Endodermal cell (in vitro differentiated cells): ENCODE measurements at regions not wholly inside any gene's neighbourhood (a gene's known extent, or its start where the extent isn't known, plus 50 kb on each side); places are given as distances from the start of the nearest gene placed in this dataset.

Experiments used
- DNase-seq: peaks from one replicate; pipeline ENCODE4 v3.0.0-alpha.2; 2017
- H3K27ac ChIP-seq: 2 replicates; pipeline ENCODE4 v1.5.1; 2013; ENCODE audit warnings: mild to moderate bottlenecking, low read depth, low read length, moderate library complexity
- H3K27me3 ChIP-seq: 2 replicates; pipeline ENCODE4 v1.6.1; 2013; ENCODE audit warnings: mild to moderate bottlenecking, low read length, moderate library complexity; ENCODE audit not compliant: insufficient read depth, control insufficient read depth, poor library complexity, severe bottlenecking
- H3K36me3 ChIP-seq: 2 replicates; pipeline ENCODE4 v1.7.0; 2013; ENCODE audit warnings: mild to moderate bottlenecking, low read length, moderate library complexity; ENCODE audit not compliant: control insufficient read depth, insufficient read depth
- H3K4me1 ChIP-seq: one replicate; pipeline ENCODE4 v1.7.0; 2013; ENCODE audit warnings: low read length; ENCODE audit not compliant: control insufficient read depth, insufficient read depth
- H3K4me3 ChIP-seq: 2 replicates; pipeline ENCODE4 v1.5.1; 2013; ENCODE audit warnings: mild to moderate bottlenecking, low read length, moderate library complexity
- H3K9ac ChIP-seq: 2 replicates; pipeline ENCODE4 v1.6.1; 2013; ENCODE audit warnings: mild to moderate bottlenecking, low read length, moderate library complexity; ENCODE audit not compliant: poor library complexity, severe bottlenecking; ENCODE audit errors: extremely low read depth
- H3K9me3 ChIP-seq: 2 replicates; pipeline ENCODE4 v1.6.1; 2013; ENCODE audit warnings: mild to moderate bottlenecking, low read length, moderate library complexity; ENCODE audit not compliant: control insufficient read depth
- H3K27ac Mint-ChIP-seq: 2 replicates; pipeline ENCODE4 v1.8.0; 2020; ENCODE audit warnings: mixed read lengths
- H3K27me3 Mint-ChIP-seq: 2 replicates; pipeline ENCODE4 v1.8.0; 2021; ENCODE audit warnings: mild to moderate bottlenecking, mixed read lengths; ENCODE audit not compliant: insufficient read depth
- H3K36me3 Mint-ChIP-seq: 2 replicates; pipeline ENCODE4 v1.8.0; 2020; ENCODE audit warnings: low read depth, mixed read lengths
- H3K4me1 Mint-ChIP-seq: 2 replicates; pipeline ENCODE4 v1.8.0; 2020; ENCODE audit warnings: mixed read lengths
- H3K4me3 Mint-ChIP-seq: 2 replicates; pipeline ENCODE4 v1.8.0; 2020; ENCODE audit warnings: mild to moderate bottlenecking, moderate library complexity, mixed read lengths
- H3K9me3 Mint-ChIP-seq: 2 replicates; pipeline ENCODE4 v1.8.0; 2020; ENCODE audit warnings: mild to moderate bottlenecking, mixed read lengths
- CTCF ChIP-seq: fragments of 200-600 bp; sonication (generic); conservative IDR thresholded peaks from 2 replicates; pipeline ENCODE4 v1.5.0; 2021; ENCODE audit warnings: antibody characterized with exemption, mild to moderate bottlenecking
- WGBS, 2 experiments: methylation state at CpG; one replicate each; pipeline versions ENCODE4 v1.1.5 to v1.1.7; 2013; ENCODE audit warnings: missing lambda C conversion rate in 2 of 2, mixed read lengths in 1 of 2; ENCODE audit not compliant: insufficient coverage in 1 of 2, insufficient read length in 1 of 2; 5-methylcytosine and 5-hydroxymethylcytosine counted together

- Mint-ChIP-seq H3K27me3 (no peaks in the 10 kb centered on the region), H3K4me1 (peaks cover 2% of the 10 kb centered on the region), H3K36me3 (no peaks in the 10 kb centered on the region), H3K4me3 (no peak overlapping the region), H3K9me3 (no peaks in the 10 kb centered on the region), H3K27ac (no peak overlapping the region)
- no peaks in the 10 kb centered on the region for H3K36me3 ChIP-seq
- H3K27me3 ChIP-seq = no peaks in the 10 kb centered on the region
- no peak overlapping the region for H3K27ac ChIP-seq
- no peak for DNase-seq
- no peak for TF ChIP-seq CTCF
- no peaks in the 10 kb centered on the region for H3K9me3 ChIP-seq
- no peak overlapping the region for H3K9ac ChIP-seq
- peaks cover 3% of the 10 kb centered on the region for H3K4me1 ChIP-seq
- H3K4me3 ChIP-seq = no peak overlapping the region
- WGBS, 2 experiments = 83 to 93% methylated on average over 1 of the region's 1 CpG
These were observed 368.9 kb upstream of the TNP1 start for GRCh38 chr2:217228732-217229131.

- no peaks in the 10 kb centered on the region for H3K36me3 Mint-ChIP-seq
- H3K4me1 Mint-ChIP-seq = peaks cover 2% of the 10 kb centered on the region
- H3K9me3 Mint-ChIP-seq = no peaks in the 10 kb centered on the region
- Histone ChIP-seq H3K27me3 (no peaks in the 10 kb centered on the region), H3K27ac (no peak overlapping the region), H3K4me3 (no peak overlapping the region), H3K9ac (no peak overlapping the region), H3K4me1 (peaks cover 3% of the 10 kb centered on the region), H3K36me3 (no peaks in the 10 kb centered on the region), H3K9me3 (no peaks in the 10 kb centered on the region)
- no peak for TF ChIP-seq CTCF
- H3K27me3 Mint-ChIP-seq = no peaks in the 10 kb centered on the region
- no peak overlapping the region for H3K27ac Mint-ChIP-seq
- WGBS, 2 experiments = 80 to 99% methylated on average over 1 to 2 of the region's 5 CpGs
- H3K4me3 Mint-ChIP-seq = no peak overlapping the region
- DNase-seq = no peak
These were observed 367.9 kb upstream of the TNP1 start for GRCh38 chr2:217227794-217228193.

- no peak for TF ChIP-seq CTCF
- no peak for DNase-seq
- no peaks in the 10 kb centered on the region for H3K27me3 ChIP-seq
- H3K36me3 ChIP-seq = no peaks in the 10 kb centered on the region
- H3K9ac ChIP-seq = no peak overlapping the region
- no peak overlapping the region for H3K27ac Mint-ChIP-seq
- H3K4me3 Mint-ChIP-seq = no peak overlapping the region
- no peaks in the 10 kb centered on the region for H3K9me3 Mint-ChIP-seq
- H3K4me3 ChIP-seq = no peak overlapping the region
- 90 to 97% methylated on average over 1 of the region's 1 CpG for WGBS, 2 experiments
- H3K27me3 Mint-ChIP-seq = no peaks in the 10 kb centered on the region
- no peaks in the 10 kb centered on the region for H3K36me3 Mint-ChIP-seq
- peaks cover 2% of the 10 kb centered on the region for H3K4me1 Mint-ChIP-seq
- H3K27ac ChIP-seq = no peak overlapping the region
- H3K4me1 ChIP-seq = peaks cover 3% of the 10 kb centered on the region
- H3K9me3 ChIP-seq = no peaks in the 10 kb centered on the region
These were observed 365.7 kb upstream of the TNP1 start for GRCh38 chr2:217225596-217225995.
